HEK293 (cell line): ENCODE measurements at regions not wholly inside any gene's neighbourhood (a gene's known extent, or its start where the extent isn't known, plus 50 kb on each side); places are given as distances from the start of the nearest gene placed in this dataset.

Experiments
- CTCF ChIA-PET: fragments of 350-600 bp; formaldehyde crosslinking; extraction: SDS; loops from one replicate; lab custom pipeline; 2021; ENCODE audit warnings: antibody characterized with exemption; lab: Yijun Ruan, JAX
- POLR2A ChIA-PET: fragments of 300-600 bp; formaldehyde crosslinking; extraction: SDS; loops from one replicate; lab custom pipeline; 2020; ENCODE audit warnings: antibody characterized with exemption, inconsistent platforms; lab: Yijun Ruan, JAX
- H3K27ac ChIP-seq: fragments of 200-500 bp; sonication (Bioruptor generic); 2 replicates; pipeline ENCODE4 v1.5.1; 2014; ENCODE audit warnings: low read depth, low read length, control low read depth, inconsistent platforms; ENCODE audit errors: extremely low read depth
- H3K36me3 ChIP-seq, 2 experiments: fragments of 200-500 bp in 1 of 2; sonication (Bioruptor generic) in 1 of 2; 1 replicate in 1 of 2; 2 replicates in 1 of 2; pipeline ENCODE4 v1.5.1; 2014 to 2017; ENCODE audit warnings: inconsistent platforms in 2 of 2, low read length in 2 of 2; ENCODE audit not compliant: control insufficient read depth in 2 of 2, insufficient read depth in 1 of 2
- H3K4me1 ChIP-seq: fragments of 200-500 bp; sonication (Bioruptor generic); 2 replicates; pipeline ENCODE4 v1.5.1; 2014; ENCODE audit warnings: mild to moderate bottlenecking, low read length, inconsistent platforms; ENCODE audit not compliant: control insufficient read depth, insufficient read depth
- H3K4me3 ChIP-seq: 2 replicates; pipeline ENCODE4 v1.5.1; 2011; ENCODE audit warnings: low read depth, mild to moderate bottlenecking, control low read depth, low read length, moderate library complexity
- H3K9me3 ChIP-seq: fragments of 200-500 bp; sonication (Bioruptor generic); 2 replicates; pipeline ENCODE4 v1.5.1; 2014; ENCODE audit warnings: low read depth, low read length, inconsistent platforms; ENCODE audit not compliant: control insufficient read depth, insufficient read depth
- HOXC10 ChIP-seq: sonication (generic); formaldehyde crosslinking; IDR thresholded peaks from 2 replicates; pipeline ENCODE4 v1.8.1; 2023; ENCODE audit warnings: mild to moderate bottlenecking, missing genetic modification reagents
- KLF7 ChIP-seq: fragments of 450-650 bp; formaldehyde crosslinking; IDR thresholded peaks from 2 replicates; pipeline ENCODE4 v1.5.1; 2016; ENCODE audit warnings: missing biosample characterization, missing genetic modification characterization, borderline replicate concordance
- MYNN ChIP-seq: fragments of 450-650 bp; formaldehyde crosslinking; IDR thresholded peaks from 2 replicates; pipeline ENCODE4 v1.5.1; 2016; ENCODE audit warnings: missing biosample characterization, missing genetic modification characterization, borderline replicate concordance
- ZBTB21 ChIP-seq: fragments of 450-650 bp; formaldehyde crosslinking; IDR thresholded peaks from 2 replicates; pipeline ENCODE4 v1.5.1; 2017; ENCODE audit warnings: missing biosample characterization, missing genetic modification characterization
- ZNF121 ChIP-seq: fragments of 450-650 bp; formaldehyde crosslinking; IDR thresholded peaks from 2 replicates; pipeline ENCODE4 v1.5.1; 2016; ENCODE audit warnings: missing biosample characterization, missing genetic modification characterization
- ZNF202 ChIP-seq: fragments of 450-650 bp; formaldehyde crosslinking; IDR thresholded peaks from 2 replicates; pipeline ENCODE4 v1.5.1; 2016; ENCODE audit warnings: missing biosample characterization, missing genetic modification characterization, borderline replicate concordance
- ZNF214 ChIP-seq: fragments of 450-650 bp; formaldehyde crosslinking; IDR thresholded peaks from 2 replicates; pipeline ENCODE4 v1.5.1; 2017; ENCODE audit warnings: missing biosample characterization, mild to moderate bottlenecking, missing genetic modification characterization, borderline replicate concordance
- ZNF324 ChIP-seq: fragments of 450-650 bp; formaldehyde crosslinking; IDR thresholded peaks from 2 replicates; pipeline ENCODE4 v1.5.1; 2016; ENCODE audit warnings: missing biosample characterization, missing genetic modification characterization
- ZNF37A ChIP-seq: fragments of 450-650 bp; IDR thresholded peaks from 2 replicates; pipeline ENCODE4 v1.5.1; 2018; ENCODE audit warnings: missing biosample characterization, missing genetic modification characterization
- ZNF433 ChIP-seq: fragments of 450-650 bp; formaldehyde crosslinking; IDR thresholded peaks from 2 replicates; pipeline ENCODE4 v1.5.1; 2016; ENCODE audit warnings: missing biosample characterization, missing genetic modification characterization, low read depth
- ZNF571 ChIP-seq: fragments of 450-650 bp; formaldehyde crosslinking; IDR thresholded peaks from 2 replicates; pipeline ENCODE4 v1.5.0; 2017; ENCODE audit warnings: missing biosample characterization, missing genetic modification characterization
- ZNF624 ChIP-seq: fragments of 450-650 bp; formaldehyde crosslinking; IDR thresholded peaks from 2 replicates; pipeline ENCODE4 v1.5.1; 2017; ENCODE audit warnings: missing biosample characterization, missing genetic modification characterization
- ZNF707 ChIP-seq: fragments of 450-650 bp; formaldehyde crosslinking; IDR thresholded peaks from 2 replicates; pipeline ENCODE4 v1.5.1; 2016; ENCODE audit warnings: missing biosample characterization, missing genetic modification characterization
- ZNF791 ChIP-seq: fragments of 450-650 bp; formaldehyde crosslinking; IDR thresholded peaks from 2 replicates; pipeline ENCODE4 v1.5.1; 2016; ENCODE audit warnings: missing biosample characterization, missing genetic modification characterization
- TF ChIP-seq, protein P1 (sequence below): fragments of 450-650 bp; formaldehyde crosslinking; IDR thresholded peaks from 2 replicates; pipeline ENCODE4 v1.5.1; 2017; ENCODE audit warnings: missing biosample characterization, missing genetic modification characterization
- TF ChIP-seq, protein P2 (sequence below): fragments of 450-650 bp; formaldehyde crosslinking; conservative IDR thresholded peaks from 2 replicates; pipeline ENCODE4 v1.5.1; 2016; ENCODE audit warnings: low read depth, missing biosample characterization, missing genetic modification characterization
- TF ChIP-seq, protein P3 (sequence below): fragments of 450-650 bp; formaldehyde crosslinking; IDR thresholded peaks from 2 replicates; pipeline ENCODE4 v1.5.1; 2016; ENCODE audit warnings: missing biosample characterization, missing genetic modification characterization

DNA sequence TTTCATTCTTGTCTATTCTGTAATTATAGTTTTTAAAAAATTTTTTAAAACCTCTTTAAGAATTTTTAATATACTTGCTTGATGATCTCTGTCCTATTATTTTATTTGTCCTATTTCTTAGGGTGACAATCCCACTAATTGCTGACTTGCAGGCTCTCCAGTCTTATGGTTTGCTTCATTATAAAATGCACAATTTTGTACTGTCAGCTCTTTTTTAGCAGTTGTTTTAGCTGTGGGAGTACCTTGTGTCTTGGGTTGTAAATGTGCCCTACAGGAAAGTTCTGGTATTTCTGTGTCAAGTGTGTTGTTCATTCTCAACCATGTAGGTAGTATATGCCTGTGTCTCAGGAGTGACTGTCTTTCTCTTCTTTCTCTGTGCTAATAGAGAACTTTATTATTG is 118.2 kb upstream of the IL15 start (continued):
- TF ChIP-seq, protein P1, sequence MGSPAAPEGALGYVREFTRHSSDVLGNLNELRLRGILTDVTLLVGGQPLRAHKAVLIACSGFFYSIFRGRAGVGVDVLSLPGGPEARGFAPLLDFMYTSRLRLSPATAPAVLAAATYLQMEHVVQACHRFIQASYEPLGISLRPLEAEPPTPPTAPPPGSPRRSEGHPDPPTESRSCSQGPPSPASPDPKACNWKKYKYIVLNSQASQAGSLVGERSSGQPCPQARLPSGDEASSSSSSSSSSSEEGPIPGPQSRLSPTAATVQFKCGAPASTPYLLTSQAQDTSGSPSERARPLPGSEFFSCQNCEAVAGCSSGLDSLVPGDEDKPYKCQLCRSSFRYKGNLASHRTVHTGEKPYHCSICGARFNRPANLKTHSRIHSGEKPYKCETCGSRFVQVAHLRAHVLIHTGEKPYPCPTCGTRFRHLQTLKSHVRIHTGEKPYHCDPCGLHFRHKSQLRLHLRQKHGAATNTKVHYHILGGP (tag by site-specific recombination) = no peak
- TF ChIP-seq ZNF791 (no peak), ZNF624 (tag by site-specific recombination) (no peak), ZNF571 (tag by site-specific recombination) (no peak), ZNF707 (tag by site-specific recombination) (no peak)
- TF ChIP-seq, all 188 proteins: peak for 0

DNA sequence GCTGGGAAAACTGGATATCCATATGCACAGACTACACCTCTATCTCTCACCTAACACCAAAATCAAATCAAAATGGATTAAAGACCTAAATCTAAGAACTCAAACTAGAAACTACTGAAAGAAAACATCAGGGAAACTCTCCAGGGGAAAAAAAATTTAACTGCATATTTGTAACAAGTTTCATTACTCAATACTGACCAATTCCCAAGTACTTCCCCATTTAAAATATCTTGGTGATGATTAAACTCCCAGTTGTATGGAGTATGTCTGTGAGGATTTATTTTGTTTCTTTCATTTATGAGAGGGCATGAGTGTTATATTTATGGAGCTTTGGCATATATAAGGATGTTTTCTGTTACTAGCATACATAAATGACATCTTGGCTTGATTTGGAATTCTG is 112.3 kb upstream of the IL15 start:
- H3K4me1 ChIP-seq = no peaks in the 10 kb centered on the region
- no peaks in the 10 kb centered on the region for H3K9me3 ChIP-seq
- no peaks in the 10 kb centered on the region for H3K36me3 ChIP-seq
- TF ChIP-seq KLF7 (no peak), ZNF433 (tag by site-specific recombination) (no peak), ZNF324 (tag by site-specific recombination) (no peak), ZBTB21 (tag by site-specific recombination) (no peak), ZNF37A (no peak), MYNN (no peak), ZNF121 (tag by site-specific recombination) (no peak), ZNF214 (tag by site-specific recombination) (no peak), ZNF202 (tag by site-specific recombination) (no peak)
- TF ChIP-seq, protein P2, sequence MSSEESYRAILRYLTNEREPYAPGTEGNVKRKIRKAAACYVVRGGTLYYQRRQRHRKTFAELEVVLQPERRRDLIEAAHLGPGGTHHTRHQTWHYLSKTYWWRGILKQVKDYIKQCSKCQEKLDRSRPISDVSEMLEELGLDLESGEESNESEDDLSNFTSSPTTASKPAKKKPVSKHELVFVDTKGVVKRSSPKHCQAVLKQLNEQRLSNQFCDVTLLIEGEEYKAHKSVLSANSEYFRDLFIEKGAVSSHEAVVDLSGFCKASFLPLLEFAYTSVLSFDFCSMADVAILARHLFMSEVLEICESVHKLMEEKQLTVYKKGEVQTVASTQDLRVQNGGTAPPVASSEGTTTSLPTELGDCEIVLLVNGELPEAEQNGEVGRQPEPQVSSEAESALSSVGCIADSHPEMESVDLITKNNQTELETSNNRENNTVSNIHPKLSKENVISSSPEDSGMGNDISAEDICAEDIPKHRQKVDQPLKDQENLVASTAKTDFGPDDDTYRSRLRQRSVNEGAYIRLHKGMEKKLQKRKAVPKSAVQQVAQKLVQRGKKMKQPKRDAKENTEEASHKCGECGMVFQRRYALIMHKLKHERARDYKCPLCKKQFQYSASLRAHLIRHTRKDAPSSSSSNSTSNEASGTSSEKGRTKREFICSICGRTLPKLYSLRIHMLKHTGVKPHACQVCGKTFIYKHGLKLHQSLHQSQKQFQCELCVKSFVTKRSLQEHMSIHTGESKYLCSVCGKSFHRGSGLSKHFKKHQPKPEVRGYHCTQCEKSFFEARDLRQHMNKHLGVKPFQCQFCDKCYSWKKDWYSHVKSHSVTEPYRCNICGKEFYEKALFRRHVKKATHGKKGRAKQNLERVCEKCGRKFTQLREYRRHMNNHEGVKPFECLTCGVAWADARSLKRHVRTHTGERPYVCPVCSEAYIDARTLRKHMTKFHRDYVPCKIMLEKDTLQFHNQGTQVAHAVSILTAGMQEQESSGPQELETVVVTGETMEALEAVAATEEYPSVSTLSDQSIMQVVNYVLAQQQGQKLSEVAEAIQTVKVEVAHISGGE (tag by site-specific recombination) = no peak
- no peak overlapping the region for H3K27ac ChIP-seq
- H3K4me3 ChIP-seq = no peak overlapping the region
- CTCF ChIA-PET = no interaction called here
- POLR2A ChIA-PET = no interaction called here

DNA sequence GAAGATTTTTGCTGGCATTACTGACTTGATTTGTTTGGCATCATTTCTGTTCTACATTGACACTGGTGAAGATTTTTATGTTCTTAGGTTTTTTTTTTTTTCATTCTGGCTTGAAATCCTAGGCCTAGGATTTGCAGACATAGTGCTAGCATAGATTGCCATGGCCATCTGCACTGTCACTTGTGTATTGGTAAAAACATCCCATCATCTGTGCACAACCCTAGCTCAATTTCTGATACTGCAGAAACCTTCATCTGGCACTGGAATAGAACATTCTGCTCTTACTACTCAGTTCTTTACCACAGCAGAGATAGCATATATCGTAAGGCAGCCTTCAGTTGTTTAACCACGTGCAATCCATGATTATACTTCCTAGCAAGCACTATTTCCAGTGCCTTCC is 111.5 kb upstream of the IL15 start:
- no peak overlapping the region for H3K4me3 ChIP-seq
- ChIA-PET POLR2A (no interaction called here), CTCF (no interaction called here)
- no peak for TF ChIP-seq HOXC10 (CRISPR knock-in tag)
- TF ChIP-seq, protein P3, sequence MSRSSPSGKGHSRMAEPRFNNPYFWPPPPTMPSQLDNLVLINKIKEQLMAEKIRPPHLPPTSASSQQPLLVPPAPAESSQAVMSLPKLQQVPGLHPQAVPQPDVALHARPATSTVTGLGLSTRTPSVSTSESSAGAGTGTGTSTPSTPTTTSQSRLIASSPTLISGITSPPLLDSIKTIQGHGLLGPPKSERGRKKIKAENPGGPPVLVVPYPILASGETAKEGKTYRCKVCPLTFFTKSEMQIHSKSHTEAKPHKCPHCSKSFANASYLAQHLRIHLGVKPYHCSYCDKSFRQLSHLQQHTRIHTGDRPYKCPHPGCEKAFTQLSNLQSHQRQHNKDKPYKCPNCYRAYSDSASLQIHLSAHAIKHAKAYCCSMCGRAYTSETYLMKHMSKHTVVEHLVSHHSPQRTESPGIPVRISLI (tag by site-specific recombination) = no peak
- H3K27ac ChIP-seq = no peak overlapping the region
- H3K4me1 ChIP-seq = no peaks in the 10 kb centered on the region
- no peaks in the 10 kb centered on the region for H3K36me3 ChIP-seq
- H3K9me3 ChIP-seq = no peaks in the 10 kb centered on the region
